Muscle layer of duodenum (tissue), 2 donors: ENCODE measurements at regions not wholly inside any gene's neighbourhood (a gene's known extent, or its start where the extent isn't known, plus 50 kb on each side); places are given as distances from the start of the nearest gene placed in this dataset.

Source experiments
- H3K27ac ChIP-seq: one replicate; pipeline ENCODE4 v1.7.0; 2013; ENCODE audit warnings: mild to moderate bottlenecking, low read length
- H3K27me3 ChIP-seq: one replicate; pipeline ENCODE4 v1.7.0; 2013; ENCODE audit warnings: low read depth, mild to moderate bottlenecking, control low read depth, low read length
- H3K36me3 ChIP-seq, 2 donors: one replicate each; pipeline ENCODE4 v1.7.0; 2013; ENCODE audit warnings: low read length in 2 of 2, control low read depth in 1 of 2, mild to moderate bottlenecking in 1 of 2; ENCODE audit not compliant: insufficient read depth in 2 of 2, control insufficient read depth in 1 of 2
- H3K4me1 ChIP-seq, 2 donors: one replicate each; pipeline ENCODE4 v1.7.0; 2013; ENCODE audit warnings: low read length in 2 of 2, mild to moderate bottlenecking in 2 of 2, control low read depth in 1 of 2, moderate library complexity in 1 of 2; ENCODE audit not compliant: insufficient read depth in 2 of 2, control insufficient read depth in 1 of 2
- H3K4me3 ChIP-seq, 2 donors: one replicate each; pipeline ENCODE4 v1.7.0; 2013; ENCODE audit warnings: low read length in 2 of 2, low read depth in 1 of 2, mild to moderate bottlenecking in 1 of 2
- H3K9me3 ChIP-seq, 2 donors: one replicate each; pipeline ENCODE4 v1.7.0; 2013; ENCODE audit warnings: low read length in 2 of 2, control low read depth in 1 of 2, mild to moderate bottlenecking in 1 of 2; ENCODE audit not compliant: control insufficient read depth in 1 of 2
- donor health status: healthy.

DNA sequence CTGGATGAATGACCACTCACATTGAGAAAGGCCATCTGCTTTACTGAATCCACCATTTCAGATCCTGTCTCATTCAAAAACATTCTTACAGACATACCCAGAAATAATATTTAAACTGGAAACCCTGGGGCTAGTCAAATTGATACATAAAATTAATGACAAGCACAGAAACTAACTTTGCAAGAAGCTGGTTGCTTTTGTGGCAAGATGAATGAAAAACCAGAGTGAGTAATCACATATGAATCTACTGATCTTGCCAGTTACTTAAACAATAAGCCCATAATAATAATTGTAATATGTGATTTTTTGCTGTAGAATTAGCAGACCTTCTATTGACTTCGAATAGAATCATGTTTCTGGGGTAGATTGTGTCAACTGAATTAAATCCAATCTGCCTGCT lies 235.1 kb downstream of the PPARGC1A start:
- Histone ChIP-seq H3K4me3 (no peak overlapping the region), H3K9me3 (no peaks in the 10 kb centered on the region), H3K4me1 (no peaks in the 10 kb centered on the region), H3K27me3 (no peaks in the 10 kb centered on the region), H3K27ac (no peak overlapping the region), H3K36me3 (no peaks in the 10 kb centered on the region)

DNA sequence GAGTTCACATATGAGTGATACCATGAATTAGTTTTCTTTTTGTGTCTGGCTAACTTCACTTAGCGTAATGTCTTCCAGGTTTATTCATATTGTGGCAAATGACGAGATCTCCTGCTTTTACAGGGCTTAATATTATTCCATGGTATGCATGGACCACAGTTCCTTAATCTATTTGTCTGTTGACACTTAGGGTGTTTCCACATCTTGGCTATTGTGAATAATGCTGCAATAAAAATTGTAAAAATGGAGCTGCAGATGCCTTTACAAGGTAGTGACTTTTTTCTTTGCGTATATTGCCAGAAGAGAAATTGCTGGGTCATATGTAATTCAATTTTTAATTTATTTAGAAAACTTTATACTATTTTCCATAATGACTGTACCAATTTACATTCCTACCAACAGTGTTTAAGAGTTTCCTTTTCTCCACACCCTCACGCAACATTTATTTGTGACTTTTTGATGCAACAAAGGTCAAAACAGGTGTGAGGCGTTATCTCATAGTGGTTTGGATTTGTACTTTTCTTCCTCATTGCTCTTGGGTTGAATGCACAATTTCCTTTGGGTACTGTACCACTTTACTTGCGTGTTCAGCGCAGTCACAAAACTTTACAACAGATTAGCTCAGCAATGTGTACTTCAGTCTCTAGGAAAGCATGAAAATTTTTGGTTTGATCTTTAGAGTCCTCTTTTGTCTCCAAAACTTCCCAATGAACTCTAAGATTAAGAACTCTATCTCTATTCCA lies 240.8 kb downstream of the PPARGC1A start:
- H3K27me3 ChIP-seq = no peaks in the 10 kb centered on the region
- H3K36me3 ChIP-seq = no peaks in the 10 kb centered on the region
- H3K4me3 ChIP-seq = no peak overlapping the region
- H3K9me3 ChIP-seq = peaks cover 0 to 2% of the 10 kb centered on the region in 2 donors
- no peak overlapping the region for H3K27ac ChIP-seq
- H3K4me1 ChIP-seq = no peaks in the 10 kb centered on the region

DNA sequence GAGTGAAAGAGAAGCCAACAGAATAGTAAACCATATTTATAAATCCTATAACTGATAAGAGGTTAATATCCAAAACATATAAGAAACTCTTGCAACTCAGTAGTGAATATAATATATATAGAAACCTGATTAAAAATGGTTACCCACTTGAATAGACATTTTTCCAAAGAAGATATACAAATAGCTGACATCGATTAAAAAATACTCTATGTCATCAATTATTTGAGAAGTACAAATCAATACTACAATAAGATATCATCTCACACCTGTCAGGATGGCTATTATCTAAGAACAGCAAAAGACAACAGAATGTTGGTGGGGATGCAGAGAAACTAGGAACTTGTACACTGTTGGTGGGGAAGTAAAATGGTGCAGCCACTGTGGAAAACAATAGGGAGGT lies 254.4 kb downstream of the PPARGC1A start:
- no peaks in the 10 kb centered on the region for H3K4me1 ChIP-seq
- H3K27me3 ChIP-seq = no peaks in the 10 kb centered on the region
- no peak overlapping the region for H3K4me3 ChIP-seq
- no peaks in the 10 kb centered on the region for H3K36me3 ChIP-seq
- peaks cover 0 to 6% of the 10 kb centered on the region in 2 donors for H3K9me3 ChIP-seq
- no peak overlapping the region for H3K27ac ChIP-seq

DNA sequence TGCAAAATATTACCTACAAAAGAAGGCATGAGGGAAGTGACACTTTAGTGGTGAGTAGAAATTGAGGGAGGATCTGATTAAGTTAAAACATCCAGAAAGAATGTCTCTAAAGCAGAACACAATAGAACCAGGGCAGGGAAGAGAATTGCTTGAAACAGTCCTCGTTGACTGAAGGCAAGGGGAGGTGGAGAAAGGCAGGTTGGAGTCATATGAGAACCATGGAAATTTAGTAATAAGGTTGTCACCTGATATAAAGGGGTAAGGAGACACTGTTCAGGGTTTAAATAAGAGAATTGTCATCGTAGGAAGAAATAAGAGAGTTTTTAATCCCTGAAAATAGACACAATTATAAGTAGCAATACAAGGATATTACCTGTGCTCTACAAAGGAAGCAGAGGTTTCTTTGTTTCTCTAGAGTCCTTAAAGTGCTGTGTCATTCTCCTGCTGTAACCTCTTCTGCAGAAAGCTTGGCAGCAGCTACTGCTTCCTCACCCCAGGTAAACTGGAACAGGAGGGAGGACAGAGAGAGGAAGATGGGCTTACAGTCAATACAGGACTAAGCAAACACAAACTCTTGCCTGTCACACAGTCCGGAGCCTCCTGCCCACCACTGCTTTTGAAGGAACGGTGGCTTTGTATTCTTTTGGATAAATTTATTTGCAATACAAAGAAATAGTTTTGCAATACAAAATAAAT lies 258.4 kb downstream of the PPARGC1A start:
- Histone ChIP-seq H3K4me3 (no peak overlapping the region), H3K4me1 (no peaks in the 10 kb centered on the region), H3K27ac (no peak overlapping the region), H3K9me3 (peaks cover 0 to 6% of the 10 kb centered on the region in 2 donors), H3K36me3 (no peaks in the 10 kb centered on the region), H3K27me3 (no peaks in the 10 kb centered on the region)

DNA sequence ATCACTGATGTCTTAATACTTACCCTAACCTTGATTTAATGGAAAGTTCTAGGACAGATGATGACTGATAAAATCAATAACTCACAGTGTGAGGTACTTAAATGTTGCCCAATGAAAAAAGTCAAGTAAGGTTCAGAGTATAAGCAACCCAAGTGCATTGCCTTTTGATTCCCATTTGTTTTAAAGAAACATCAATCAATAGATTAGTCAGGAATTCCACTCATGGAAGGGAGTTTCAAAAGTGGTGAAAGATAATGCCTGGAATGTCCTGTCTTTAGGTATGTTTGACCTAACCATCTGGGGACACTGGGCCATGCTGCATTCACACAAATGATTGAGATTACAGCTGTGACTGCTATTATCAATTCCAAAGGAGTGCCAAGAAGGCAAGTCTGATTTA lies 259.7 kb downstream of the PPARGC1A start:
- Histone ChIP-seq H3K9me3 (peaks cover 0 to 7% of the 10 kb centered on the region in 2 donors), H3K36me3 (no peaks in the 10 kb centered on the region), H3K27me3 (no peaks in the 10 kb centered on the region), H3K4me3 (no peak overlapping the region), H3K27ac (no peak overlapping the region), H3K4me1 (no peaks in the 10 kb centered on the region)

DNA sequence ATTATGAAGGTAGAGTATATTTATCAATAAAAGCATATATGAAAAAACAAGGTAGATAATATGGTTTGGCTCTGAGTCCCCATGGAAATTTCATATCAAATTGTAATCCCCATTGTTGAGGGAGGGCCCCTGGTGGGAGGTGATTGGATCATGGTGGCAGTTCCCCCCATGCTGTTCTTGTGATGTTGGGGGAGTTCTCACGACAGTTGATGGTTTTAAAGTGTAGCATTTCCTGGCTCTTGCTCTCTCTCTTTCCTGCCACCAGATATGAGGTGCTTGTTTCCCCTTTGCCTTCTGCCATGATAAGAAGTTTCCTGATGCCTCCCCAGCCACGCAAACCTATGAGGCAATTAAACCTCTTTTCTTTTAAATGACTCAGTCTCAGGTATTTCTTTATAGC lies 260.4 kb downstream of the PPARGC1A start:
- H3K9me3 ChIP-seq = peaks cover 0 to 4% of the 10 kb centered on the region in 2 donors
- no peaks in the 10 kb centered on the region for H3K36me3 ChIP-seq
- H3K27ac ChIP-seq = no peak overlapping the region
- no peaks in the 10 kb centered on the region for H3K4me1 ChIP-seq
- H3K4me3 ChIP-seq = no peak overlapping the region
- no peaks in the 10 kb centered on the region for H3K27me3 ChIP-seq

DNA sequence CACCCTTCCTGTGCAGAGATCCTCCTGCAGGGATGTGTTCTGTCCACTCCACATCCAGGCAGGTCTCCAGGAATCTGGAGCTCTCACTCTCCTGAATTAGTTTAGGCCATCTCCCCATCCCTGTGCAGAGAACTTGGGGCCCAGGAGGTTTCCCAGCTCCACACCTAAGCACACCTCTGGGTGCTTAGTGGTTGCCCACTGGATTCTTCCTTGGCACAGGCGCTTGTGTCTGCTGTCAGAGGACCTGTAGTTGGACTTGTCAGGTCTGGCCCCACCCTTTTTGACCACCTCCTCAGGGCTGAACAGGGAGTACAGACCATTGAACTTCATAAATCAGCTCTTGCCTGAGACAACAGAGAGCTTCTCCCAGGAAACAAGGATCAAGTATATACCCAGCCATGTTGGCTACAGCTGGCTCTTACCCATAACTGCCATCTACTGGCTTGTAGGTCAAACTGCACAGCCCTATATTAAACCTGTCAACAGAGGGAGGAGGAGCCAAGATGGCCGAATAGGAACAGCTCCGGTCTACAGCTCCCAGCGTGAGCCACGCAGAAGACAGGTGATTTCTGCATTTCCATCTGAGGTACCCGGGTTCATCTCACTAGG lies 275.5 kb downstream of the PPARGC1A start:
- H3K27me3 ChIP-seq = no peaks in the 10 kb centered on the region
- H3K4me1 ChIP-seq = no peaks in the 10 kb centered on the region
- H3K27ac ChIP-seq = no peak overlapping the region
- H3K4me3 ChIP-seq = no peak overlapping the region
- H3K9me3 ChIP-seq = no peaks in the 10 kb centered on the region
- H3K36me3 ChIP-seq = no peaks in the 10 kb centered on the region

DNA sequence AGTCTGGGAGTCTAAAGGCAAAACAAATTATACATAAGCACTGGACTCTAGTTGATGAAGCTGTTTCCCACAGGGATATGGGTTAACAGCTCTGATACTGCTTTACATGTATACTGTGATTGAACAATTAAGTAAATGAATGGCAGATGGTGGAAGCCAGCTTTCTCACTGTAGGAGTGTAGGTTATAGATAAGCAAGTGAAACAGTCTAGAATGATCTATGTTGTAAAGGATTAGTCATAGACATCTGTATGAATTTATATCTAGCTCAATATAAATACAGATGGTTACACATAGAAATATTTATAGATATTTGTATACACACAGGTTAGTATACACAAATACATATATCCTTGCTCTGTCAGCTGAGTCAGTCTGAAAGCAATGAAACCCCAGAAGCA lies 276.1 kb downstream of the PPARGC1A start:
- no peak overlapping the region for H3K4me3 ChIP-seq

DNA sequence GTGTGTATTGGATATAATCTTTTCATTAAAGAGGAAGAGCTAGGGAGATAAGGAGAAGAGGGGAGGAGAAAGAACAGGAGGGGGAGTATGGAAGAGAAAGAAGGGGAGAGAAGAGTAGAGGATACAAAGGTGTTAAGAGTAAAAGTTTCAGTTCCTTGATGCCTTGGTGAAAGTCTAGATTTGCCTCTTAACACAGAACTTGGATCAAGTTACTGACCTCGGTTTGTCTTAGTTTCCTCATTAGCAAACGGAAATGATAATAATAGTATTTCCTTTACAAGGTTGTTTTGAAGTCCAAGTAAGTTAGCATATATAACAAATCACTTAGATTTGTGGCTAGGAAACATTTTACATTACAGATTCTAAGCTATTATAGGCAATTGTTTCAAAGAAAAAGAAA lies 287.1 kb downstream of the PPARGC1A start:
- H3K9me3 ChIP-seq = no peaks in the 10 kb centered on the region
- no peak overlapping the region for H3K27ac ChIP-seq
- H3K4me1 ChIP-seq = no peaks in the 10 kb centered on the region
- no peaks in the 10 kb centered on the region for H3K36me3 ChIP-seq
- H3K27me3 ChIP-seq = no peaks in the 10 kb centered on the region
- H3K4me3 ChIP-seq = no peak overlapping the region

More for the DNA sequence above, 276.1 kb downstream of the PPARGC1A start:
- Histone ChIP-seq H3K4me1 (no peaks in the 10 kb centered on the region), H3K9me3 (no peaks in the 10 kb centered on the region), H3K36me3 (no peaks in the 10 kb centered on the region), H3K27me3 (no peaks in the 10 kb centered on the region), H3K27ac (no peak overlapping the region)

DNA sequence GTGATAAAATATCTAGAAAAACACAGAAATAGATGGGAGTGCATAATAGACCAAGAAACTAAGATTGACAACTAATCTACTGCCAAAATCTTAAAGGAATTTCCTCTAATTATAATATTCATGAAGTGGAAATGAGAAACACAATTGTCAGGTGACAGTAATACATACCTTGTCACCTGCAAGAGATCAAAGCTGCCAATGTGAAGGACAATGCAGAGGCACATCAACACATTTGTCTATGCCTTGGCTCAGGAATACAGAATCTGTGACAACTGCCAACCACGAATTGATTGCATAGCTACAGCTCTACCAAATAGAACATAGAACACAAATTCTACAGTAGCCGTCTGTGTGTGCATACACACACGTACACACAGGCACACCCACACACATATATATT lies 295.7 kb downstream of the PPARGC1A start:
- Histone ChIP-seq H3K27me3 (no peaks in the 10 kb centered on the region), H3K36me3 (no peaks in the 10 kb centered on the region), H3K27ac (no peak overlapping the region), H3K9me3 (peaks cover 0 to 3% of the 10 kb centered on the region in 2 donors), H3K4me1 (no peaks in the 10 kb centered on the region), H3K4me3 (no peak overlapping the region)

DNA sequence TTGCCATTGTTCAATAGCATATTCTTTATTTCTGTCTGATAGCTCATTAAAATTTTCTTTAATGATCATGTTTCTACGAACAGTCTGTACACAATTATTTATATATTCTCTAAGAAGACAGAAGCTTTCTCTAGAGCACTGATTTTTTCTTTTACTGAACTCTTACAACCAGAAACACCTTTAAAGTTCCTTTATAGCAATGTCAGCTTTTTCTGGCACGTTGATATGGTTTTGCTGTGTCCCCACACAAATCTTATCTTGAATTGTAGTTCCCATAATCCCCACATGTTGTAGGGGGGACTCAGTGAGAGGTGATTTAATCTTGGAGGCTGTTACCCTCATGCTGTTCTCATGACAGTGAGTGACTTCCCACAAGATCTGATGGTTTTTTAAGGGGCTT lies 299.4 kb downstream of the PPARGC1A start:
- Histone ChIP-seq H3K36me3 (no peaks in the 10 kb centered on the region), H3K27ac (no peak overlapping the region), H3K9me3 (peaks cover 0 to 3% of the 10 kb centered on the region in 2 donors), H3K27me3 (no peaks in the 10 kb centered on the region), H3K4me3 (no peak overlapping the region), H3K4me1 (no peaks in the 10 kb centered on the region)
